ENCODE measurements at regions not wholly inside any gene's neighbourhood (a gene's known extent, or its start where the extent isn't known, plus 50 kb on each side); places are given as distances from the start of the nearest gene placed in this dataset.

DNA sequence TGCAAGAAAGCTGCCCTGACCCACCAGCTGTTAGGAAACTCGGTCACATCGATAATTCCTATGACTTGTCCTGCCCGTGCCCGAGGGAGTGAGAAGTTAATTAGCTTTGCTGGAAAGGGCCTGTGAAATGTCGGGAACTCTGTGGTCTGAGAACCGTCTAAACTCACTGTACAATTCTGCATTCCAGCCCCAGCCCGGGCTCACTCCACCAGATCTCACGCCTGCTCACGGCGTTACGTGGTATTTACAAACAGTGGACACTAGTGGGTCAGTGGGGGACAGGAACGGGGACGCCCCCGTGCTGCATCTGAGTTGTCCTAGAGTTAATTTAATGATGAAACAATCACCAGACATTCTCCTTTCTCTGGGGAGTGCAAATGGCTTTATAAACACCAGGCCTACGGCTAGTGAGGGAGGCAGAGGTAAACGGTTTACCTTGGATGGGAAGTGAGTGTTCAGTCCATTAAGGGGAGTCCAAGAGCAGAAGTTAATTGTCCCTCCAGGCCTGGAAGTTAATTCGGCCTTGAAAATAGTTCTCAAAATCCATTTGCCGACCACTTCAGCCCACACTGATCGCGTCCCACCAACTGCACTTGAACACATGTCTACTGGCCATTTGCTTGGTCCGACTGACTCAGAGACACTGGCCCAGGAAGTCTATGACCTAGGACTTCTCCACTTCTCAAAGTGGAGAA lies 93.5 kb upstream of the MED13L start:
- no peak overlapping the region for H3K56ac ChIP-seq (ENCODE audit: extremely low read depth, insufficient read depth, low read length)
- peaks cover 0 to 7% of the 10 kb centered on the region in 2 experiments; a peak in 2 of 4 replicates for H3K79me1 ChIP-seq (ENCODE audit: low read depth in 1 of 2, low read length in 2 of 2)
- H3K36me3 ChIP-seq (ENCODE audit: control insufficient read depth, insufficient read depth, low read length): no peaks in the 10 kb centered on the region
- no peak overlapping the region for H3K27ac ChIP-seq (ENCODE audit: insufficient read depth, low read length)
- H2AK9ac ChIP-seq (replicated peaks; ENCODE audit: low read depth, low read length, poor library complexity): peak overlapping the region; percentile 75
- peak overlapping the region; percentile 81 for H2AFZ ChIP-seq (replicated peaks; ENCODE audit: low read length, poor library complexity)
- no peak for DNase-seq
- no peaks in the 10 kb centered on the region for H3K9me3 ChIP-seq (ENCODE audit: control insufficient read depth, insufficient read depth, low read length)
- 0 out of 2 replicates have a peak overlapping the region, but pooled peaks have one; percentile 11 for H3K23ac ChIP-seq (ENCODE audit: low read depth, low read length)
- H4K20me1 ChIP-seq (ENCODE audit: insufficient read depth, low read length): no peaks in the 10 kb centered on the region
- intact Hi-C loops (cut with micrococcal nuclease) (no loop called here), dilution Hi-C loops (cut with HindIII; ENCODE audit: low sequenced_read_pairs, unreplicated experiment) (no loop called here), in situ Hi-C loops (cut with MboI; ENCODE audit: low sequenced_read_pairs) (no loop called here)
- H2AK5ac ChIP-seq (ENCODE audit: low read depth, low read length): peak overlapping the region; percentile 89
- ATAC-seq (ENCODE audit: low read depth): 0 out of 2 replicates have a peak, but pooled peaks have one; percentile 21
- H4K91ac ChIP-seq (ENCODE audit: insufficient read depth, low read depth, low read length): peak overlapping the region; percentile 65
- H3K18ac ChIP-seq (ENCODE audit: low read depth, low read length): peak overlapping the region; percentile 37
- H2BK15ac ChIP-seq (ENCODE audit: low read depth, low read length): peak overlapping the region; percentile 75
- H3K4me1 ChIP-seq (ENCODE audit: control insufficient read depth, insufficient read depth, low read length): peaks cover 7% of the 10 kb centered on the region; the same call in 1 of the 2 replicates
- H3K14ac ChIP-seq (replicated peaks; ENCODE audit: low read depth, low read length): peak overlapping the region; percentile 41
- H3K4me2 ChIP-seq (ENCODE audit: low read depth, low read length): no peak overlapping the region
- 100% methylated on average over 1 of the region's 21 CpGs; no CpG with 5 or more reads in 1 of the 2 experiments for WGBS, 2 experiments (ENCODE audit: extremely low coverage in 2 of 2, insufficient read length in 1 of 2)
- peak overlapping the region; percentile 81; the same call in 1 of the 2 replicates for H2BK120ac ChIP-seq (ENCODE audit: low read depth, low read length)
- no peak overlapping the region for H2BK5ac ChIP-seq (ENCODE audit: low read depth, low read length, poor library complexity, severe bottlenecking)
- H3K27me3 ChIP-seq (ENCODE audit: control insufficient read depth, insufficient read depth, low read length): no peaks in the 10 kb centered on the region
- ChIA-PET POLR2A (ENCODE audit: unreplicated experiment) (interaction anchor here (1.0 kb wide), 1 partner anchor 12 kb away, joined by 3 read pairs; no protein-coding TSS in a partner anchor), CTCF (no interaction called here)
- peak overlapping the region; percentile 78 for H3K4ac ChIP-seq (ENCODE audit: low read depth, low read length)
- peak overlapping the region; percentile 71 for H2BK20ac ChIP-seq (ENCODE audit: low read depth, low read length)
- H3K9me1 ChIP-seq (ENCODE audit: insufficient read depth, low read length): peaks cover 31% of the 10 kb centered on the region
- H4K5ac ChIP-seq (ENCODE audit: low read depth, low read length): no peak overlapping the region
- no peak overlapping the region for H3K9ac ChIP-seq (ENCODE audit: low read depth, low read length)
- peak overlapping the region; percentile 36 to 80; a peak in 2 of 4 replicates for H4K8ac ChIP-seq (ENCODE audit: low read depth in 2 of 2, low read length in 2 of 2)
- no peak overlapping the region for H3K4me3 ChIP-seq (ENCODE audit: insufficient read depth, low read depth, low read length)
- no TSS peak for BruUV-seq (replicated peaks)
- TF ChIP-seq CHD1 (IDR thresholded peaks at IDR 0.05; ENCODE audit: low read depth, low read length) (no peak), CEBPB (IDR thresholded peaks at IDR 0.05; ENCODE audit: low read depth, low read length) (no peak), POLR2A (IDR thresholded peaks at IDR 0.05; ENCODE audit: low read depth, low read length) (no peak), NFE2L2 (IDR thresholded peaks at IDR 0.05; ENCODE audit: low read depth, low read length) (no peak), FOS (IDR thresholded peaks at IDR 0.05; ENCODE audit: low read depth, low read length) (no peak), MAZ (IDR thresholded peaks at IDR 0.05; ENCODE audit: borderline replicate concordance, low read depth, low read length) (no peak), RAD21 (IDR thresholded peaks at IDR 0.05; ENCODE audit: low read length) (no peak), RFX5 (IDR thresholded peaks at IDR 0.05; ENCODE audit: low read depth, low read length) (no peak), MXI1 (IDR thresholded peaks at IDR 0.05; ENCODE audit: borderline replicate concordance, low read depth, low read length) (no peak), RCOR1 (IDR thresholded peaks at IDR 0.05; ENCODE audit: insufficient replicate concordance, low read length) (no peak), BHLHE40 (IDR thresholded peaks at IDR 0.05; ENCODE audit: low read depth, low read length) (no peak), MAFK (IDR thresholded peaks at IDR 0.05; ENCODE audit: low read depth, low read length) (no peak)
- TF ChIP-seq, protein P1, sequence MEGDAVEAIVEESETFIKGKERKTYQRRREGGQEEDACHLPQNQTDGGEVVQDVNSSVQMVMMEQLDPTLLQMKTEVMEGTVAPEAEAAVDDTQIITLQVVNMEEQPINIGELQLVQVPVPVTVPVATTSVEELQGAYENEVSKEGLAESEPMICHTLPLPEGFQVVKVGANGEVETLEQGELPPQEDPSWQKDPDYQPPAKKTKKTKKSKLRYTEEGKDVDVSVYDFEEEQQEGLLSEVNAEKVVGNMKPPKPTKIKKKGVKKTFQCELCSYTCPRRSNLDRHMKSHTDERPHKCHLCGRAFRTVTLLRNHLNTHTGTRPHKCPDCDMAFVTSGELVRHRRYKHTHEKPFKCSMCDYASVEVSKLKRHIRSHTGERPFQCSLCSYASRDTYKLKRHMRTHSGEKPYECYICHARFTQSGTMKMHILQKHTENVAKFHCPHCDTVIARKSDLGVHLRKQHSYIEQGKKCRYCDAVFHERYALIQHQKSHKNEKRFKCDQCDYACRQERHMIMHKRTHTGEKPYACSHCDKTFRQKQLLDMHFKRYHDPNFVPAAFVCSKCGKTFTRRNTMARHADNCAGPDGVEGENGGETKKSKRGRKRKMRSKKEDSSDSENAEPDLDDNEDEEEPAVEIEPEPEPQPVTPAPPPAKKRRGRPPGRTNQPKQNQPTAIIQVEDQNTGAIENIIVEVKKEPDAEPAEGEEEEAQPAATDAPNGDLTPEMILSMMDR (conservative IDR thresholded peaks at IDR 0.05; ENCODE audit: low read depth, low read length): no peak
- TF ChIP-seq, protein P2, sequence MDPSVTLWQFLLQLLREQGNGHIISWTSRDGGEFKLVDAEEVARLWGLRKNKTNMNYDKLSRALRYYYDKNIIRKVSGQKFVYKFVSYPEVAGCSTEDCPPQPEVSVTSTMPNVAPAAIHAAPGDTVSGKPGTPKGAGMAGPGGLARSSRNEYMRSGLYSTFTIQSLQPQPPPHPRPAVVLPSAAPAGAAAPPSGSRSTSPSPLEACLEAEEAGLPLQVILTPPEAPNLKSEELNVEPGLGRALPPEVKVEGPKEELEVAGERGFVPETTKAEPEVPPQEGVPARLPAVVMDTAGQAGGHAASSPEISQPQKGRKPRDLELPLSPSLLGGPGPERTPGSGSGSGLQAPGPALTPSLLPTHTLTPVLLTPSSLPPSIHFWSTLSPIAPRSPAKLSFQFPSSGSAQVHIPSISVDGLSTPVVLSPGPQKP (IDR thresholded peaks at IDR 0.05; ENCODE audit: borderline replicate concordance, low read depth, low read length): no peak
- TF ChIP-seq, protein P3, sequence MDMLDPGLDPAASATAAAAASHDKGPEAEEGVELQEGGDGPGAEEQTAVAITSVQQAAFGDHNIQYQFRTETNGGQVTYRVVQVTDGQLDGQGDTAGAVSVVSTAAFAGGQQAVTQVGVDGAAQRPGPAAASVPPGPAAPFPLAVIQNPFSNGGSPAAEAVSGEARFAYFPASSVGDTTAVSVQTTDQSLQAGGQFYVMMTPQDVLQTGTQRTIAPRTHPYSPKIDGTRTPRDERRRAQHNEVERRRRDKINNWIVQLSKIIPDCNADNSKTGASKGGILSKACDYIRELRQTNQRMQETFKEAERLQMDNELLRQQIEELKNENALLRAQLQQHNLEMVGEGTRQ (IDR thresholded peaks at IDR 0.05; ENCODE audit: low read depth, low read length): no peak

Data from IMR-90 (cell line).